ENCODE measurements at regions not wholly inside any gene's neighbourhood (a gene's known extent, or its start where the extent isn't known, plus 50 kb on each side); places are given as distances from the start of the nearest gene placed in this dataset.

- Histone ChIP-seq H3K36me3 (ENCODE audit: low read length) (no peaks in the 10 kb centered on the region), H3K27me3 (ENCODE audit: low read length) (no peaks in the 10 kb centered on the region), H2AFZ (ENCODE audit: low read depth, low read length, severe bottlenecking) (no peak overlapping the region), H3F3A (ENCODE audit: insufficient read depth) (no peaks in the 10 kb centered on the region), H3K4me3 (ENCODE audit: insufficient read depth, low read length, poor library complexity, severe bottlenecking) (no peak overlapping the region), H3K4me2 (ENCODE audit: low read depth, low read length, poor library complexity, severe bottlenecking) (no peak overlapping the region), H3K9me3 (ENCODE audit: insufficient read depth, low read length) (no peaks in the 10 kb centered on the region), H3K79me2 (ENCODE audit: insufficient read depth, low read length) (no peaks in the 10 kb centered on the region), H4K20me1 (ENCODE audit: low read depth, low read length) (no peaks in the 10 kb centered on the region), H3K27ac (ENCODE audit: low read depth, low read length) (no peak overlapping the region), H3K9ac (ENCODE audit: low read length) (no peak overlapping the region), H3K9me2 (replicated peaks; ENCODE audit: insufficient read depth, low read length) (no peaks in the 10 kb centered on the region)
- TF ChIP-seq CTCF (IDR thresholded peaks at IDR 0.05; ENCODE audit: insufficient read depth, low read length, poor library complexity, severe bottlenecking) (no peak), EZH2phosphoT487 (conservative IDR thresholded peaks at IDR 0.05; ENCODE audit: low read length) (no peak)
Measured at GRCh38 chr9:87793292-87793691, 67.4 kb downstream of the CTSL start.

- Histone ChIP-seq H4K20me1 (ENCODE audit: low read depth, low read length) (no peaks in the 10 kb centered on the region), H3K9me3 (ENCODE audit: insufficient read depth, low read length) (no peaks in the 10 kb centered on the region), H3K79me2 (ENCODE audit: insufficient read depth, low read length) (no peaks in the 10 kb centered on the region), H3F3A (ENCODE audit: insufficient read depth) (no peaks in the 10 kb centered on the region), H3K27ac (ENCODE audit: low read depth, low read length) (no peak overlapping the region), H3K4me3 (ENCODE audit: insufficient read depth, low read length, poor library complexity, severe bottlenecking) (no peak overlapping the region), H3K9ac (ENCODE audit: low read length) (no peak overlapping the region), H2AFZ (ENCODE audit: low read depth, low read length, severe bottlenecking) (no peak overlapping the region), H3K36me3 (ENCODE audit: low read length) (no peaks in the 10 kb centered on the region), H3K27me3 (ENCODE audit: low read length) (no peaks in the 10 kb centered on the region), H3K4me2 (ENCODE audit: low read depth, low read length, poor library complexity, severe bottlenecking) (no peak overlapping the region), H3K9me2 (replicated peaks; ENCODE audit: insufficient read depth, low read length) (no peaks in the 10 kb centered on the region)
- TF ChIP-seq CTCF (IDR thresholded peaks at IDR 0.05; ENCODE audit: insufficient read depth, low read length, poor library complexity, severe bottlenecking) (no peak), EZH2phosphoT487 (conservative IDR thresholded peaks at IDR 0.05; ENCODE audit: low read length) (no peak)
Measured at GRCh38 chr9:87795178-87795577, 69.3 kb downstream of the CTSL start.

- no peak overlapping the region for H3K4me3 ChIP-seq (ENCODE audit: insufficient read depth, low read length, poor library complexity, severe bottlenecking)
- H4K20me1 ChIP-seq (ENCODE audit: low read depth, low read length): no peaks in the 10 kb centered on the region
- H3K9me2 ChIP-seq (replicated peaks; ENCODE audit: insufficient read depth, low read length): no peaks in the 10 kb centered on the region
- no peak overlapping the region for H3K27ac ChIP-seq (ENCODE audit: low read depth, low read length)
- H3K36me3 ChIP-seq (ENCODE audit: low read length): no peaks in the 10 kb centered on the region
- H3K27me3 ChIP-seq (ENCODE audit: low read length): no peaks in the 10 kb centered on the region
- no peak overlapping the region for H2AFZ ChIP-seq (ENCODE audit: low read depth, low read length, severe bottlenecking)
- H3K4me2 ChIP-seq (ENCODE audit: low read depth, low read length, poor library complexity, severe bottlenecking): no peak overlapping the region
- no peak overlapping the region for H3K9ac ChIP-seq (ENCODE audit: low read length)
- H3F3A ChIP-seq (ENCODE audit: insufficient read depth): no peaks in the 10 kb centered on the region
- H3K9me3 ChIP-seq (ENCODE audit: insufficient read depth, low read length): no peaks in the 10 kb centered on the region
- no peaks in the 10 kb centered on the region for H3K79me2 ChIP-seq (ENCODE audit: insufficient read depth, low read length)
- TF ChIP-seq CTCF (IDR thresholded peaks at IDR 0.05; ENCODE audit: insufficient read depth, low read length, poor library complexity, severe bottlenecking): no peak
Measured at GRCh38 chr9:87796196-87796595, 70.3 kb downstream of the CTSL start.
